Keratinocyte (primary cell): ENCODE measurements at regions not wholly inside any gene's neighbourhood (a gene's known extent, or its start where the extent isn't known, plus 50 kb on each side); places are given as distances from the start of the nearest gene placed in this dataset.

Experiments used
- DNase-seq: peaks from one replicate; pipeline ENCODE4 v3.0.0-alpha.2; 2011; ENCODE audit warnings: low read depth, missing footprints, low spot score
- FAIRE-seq: peaks from 2 replicates; lab custom pipeline; 2011; peaks lifted over from hg19 to GRCh38; lab: Jason Lieb, UNC
- H2AFZ ChIP-seq: 2 replicates; pipeline ENCODE4 v1.6.0; 2012; ENCODE audit warnings: low read length, control low read depth, inconsistent platforms; ENCODE audit not compliant: control insufficient read depth
- H3K27ac ChIP-seq: 2 replicates; pipeline ENCODE4 v1.5.1; 2011; ENCODE audit warnings: low read length; ENCODE audit not compliant: control insufficient read depth, insufficient read depth
- H3K27me3 ChIP-seq: 3 replicates; pipeline ENCODE4 v1.6.0; 2011; ENCODE audit warnings: low read length; ENCODE audit not compliant: control insufficient read depth, insufficient read depth; ENCODE audit errors: extremely low read depth
- H3K36me3 ChIP-seq, 2 experiments: 2 replicates in 1 of 2; 3 replicates in 1 of 2; pipeline ENCODE4 v1.5.1; 2011; ENCODE audit warnings: low read length in 2 of 2, mild to moderate bottlenecking in 1 of 2; ENCODE audit not compliant: control insufficient read depth in 2 of 2, insufficient read depth in 2 of 2; ENCODE audit errors: extremely low read depth in 1 of 2
- H3K4me1 ChIP-seq: 3 replicates; pipeline ENCODE4 v1.5.1; 2011; ENCODE audit warnings: low read length; ENCODE audit not compliant: control insufficient read depth, insufficient read depth; ENCODE audit errors: extremely low read depth
- H3K4me2 ChIP-seq: 3 replicates; pipeline ENCODE4 v1.6.0; 2011; ENCODE audit warnings: low read depth, low read length; ENCODE audit not compliant: control insufficient read depth, insufficient read depth; ENCODE audit errors: extremely low read depth
- H3K4me3 ChIP-seq, 3 experiments: fragments of 200-600 bp in 1 of 3; sonication (generic) in 1 of 3; 2 replicates in 2 of 3; 3 replicates in 1 of 3; pipeline ENCODE4 v1.5.1; 2011 to 2016; ENCODE audit warnings: low read length in 3 of 3, mild to moderate bottlenecking in 3 of 3, control low read depth in 2 of 3, inconsistent platforms in 1 of 3, low read depth in 1 of 3, mixed read lengths in 1 of 3, mixed run types in 1 of 3, moderate library complexity in 1 of 3; ENCODE audit not compliant: control insufficient read depth in 2 of 3, insufficient read depth in 2 of 3; ENCODE audit errors: extremely low read depth in 1 of 3
- H3K79me2 ChIP-seq: 2 replicates; pipeline ENCODE4 v1.6.0; 2012; ENCODE audit warnings: low read length; ENCODE audit not compliant: control insufficient read depth, insufficient read depth
- H3K9ac ChIP-seq: 3 replicates; pipeline ENCODE4 v1.6.0; 2011; ENCODE audit warnings: low read length; ENCODE audit not compliant: control insufficient read depth, insufficient read depth; ENCODE audit errors: extremely low read depth
- H3K9me1 ChIP-seq: 3 replicates; pipeline ENCODE4 v1.6.0; 2011; ENCODE audit warnings: low read length; ENCODE audit not compliant: control insufficient read depth, insufficient read depth; ENCODE audit errors: extremely low read depth
- H3K9me3 ChIP-seq: 2 replicates; pipeline ENCODE4 v1.5.1; 2012; ENCODE audit warnings: low read depth, low read length; ENCODE audit not compliant: control insufficient read depth
- H4K20me1 ChIP-seq: 3 replicates; pipeline ENCODE4 v1.6.0; 2011; ENCODE audit warnings: low read length; ENCODE audit not compliant: control insufficient read depth, insufficient read depth; ENCODE audit errors: extremely low read depth
- EZH2 ChIP-seq: IDR thresholded peaks from one replicate; pipeline ENCODE4 v1.6.1; 2012; ENCODE audit warnings: inconsistent platforms, mild to moderate bottlenecking, low read length, moderate library complexity
- dilution Hi-C: fragments of 300-500 bp; cut with MboI; formaldehyde crosslinking; loops from one replicate; pipeline ENCODE4 v1.7.0; 2020; ENCODE audit warnings: low sequenced_read_pairs; ENCODE audit not compliant: extremely low pct_ligation_motif_present
- TF ChIP-seq, protein P1 (sequence below), 3 experiments: IDR thresholded peaks in 1 of 3; conservative IDR thresholded peaks in 1 of 3; optimal IDR thresholded peaks in 1 of 3; 2 replicates in 2 of 3; 3 replicates in 1 of 3; pipeline versions ENCODE3 to v1.5.1; 2011; ENCODE audit warnings: low read length in 3 of 3, mild to moderate bottlenecking in 3 of 3, moderate library complexity in 2 of 3, control low read depth in 1 of 3, inconsistent platforms in 1 of 3; ENCODE audit not compliant: insufficient read depth in 2 of 3; ENCODE audit errors: extremely low read depth in 1 of 3

DNA sequence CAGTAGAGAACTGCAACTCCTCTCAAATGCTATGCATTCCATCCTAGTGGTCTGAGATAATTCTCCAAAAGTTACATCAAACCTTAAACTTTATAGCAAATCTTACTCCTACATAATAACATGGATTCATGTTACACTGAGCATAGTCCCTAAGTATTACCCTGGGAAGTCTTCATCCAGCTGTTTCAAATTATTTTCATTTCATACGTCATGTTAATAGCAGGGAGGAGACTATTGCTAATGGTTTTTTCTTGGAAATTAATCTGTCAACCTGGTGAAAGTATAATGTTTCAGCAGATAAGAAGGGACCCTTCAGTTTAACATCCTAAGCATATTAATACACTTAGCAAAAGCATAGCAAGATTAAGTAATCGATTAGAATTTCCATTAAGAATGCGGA lies 318.1 kb downstream of the USP25 start:
- H3K36me3 ChIP-seq = no peaks in the 10 kb centered on the region
- no peak overlapping the region for H3K4me3 ChIP-seq
- dilution Hi-C loops = no loop called here
- no peak overlapping the region for H3K9ac ChIP-seq
- H3K27me3 ChIP-seq = no peaks in the 10 kb centered on the region
- DNase-seq (no peak), FAIRE-seq (no peak)
- H2AFZ ChIP-seq = no peak overlapping the region
- no peak for TF ChIP-seq EZH2
- TF ChIP-seq, protein P1, sequence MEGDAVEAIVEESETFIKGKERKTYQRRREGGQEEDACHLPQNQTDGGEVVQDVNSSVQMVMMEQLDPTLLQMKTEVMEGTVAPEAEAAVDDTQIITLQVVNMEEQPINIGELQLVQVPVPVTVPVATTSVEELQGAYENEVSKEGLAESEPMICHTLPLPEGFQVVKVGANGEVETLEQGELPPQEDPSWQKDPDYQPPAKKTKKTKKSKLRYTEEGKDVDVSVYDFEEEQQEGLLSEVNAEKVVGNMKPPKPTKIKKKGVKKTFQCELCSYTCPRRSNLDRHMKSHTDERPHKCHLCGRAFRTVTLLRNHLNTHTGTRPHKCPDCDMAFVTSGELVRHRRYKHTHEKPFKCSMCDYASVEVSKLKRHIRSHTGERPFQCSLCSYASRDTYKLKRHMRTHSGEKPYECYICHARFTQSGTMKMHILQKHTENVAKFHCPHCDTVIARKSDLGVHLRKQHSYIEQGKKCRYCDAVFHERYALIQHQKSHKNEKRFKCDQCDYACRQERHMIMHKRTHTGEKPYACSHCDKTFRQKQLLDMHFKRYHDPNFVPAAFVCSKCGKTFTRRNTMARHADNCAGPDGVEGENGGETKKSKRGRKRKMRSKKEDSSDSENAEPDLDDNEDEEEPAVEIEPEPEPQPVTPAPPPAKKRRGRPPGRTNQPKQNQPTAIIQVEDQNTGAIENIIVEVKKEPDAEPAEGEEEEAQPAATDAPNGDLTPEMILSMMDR (optimal IDR thresholded peaks at IDR 0.05 in 1 of 3, IDR thresholded peaks at IDR 0.05 in 1 of 3, conservative IDR thresholded peaks at IDR 0.05 in 1 of 3; ENCODE audit: extremely low read depth in 1 of 3, insufficient read depth in 2 of 3, low read length in 3 of 3) = no peak
- H3K4me1 ChIP-seq = no peaks in the 10 kb centered on the region
- no peaks in the 10 kb centered on the region for H3K79me2 ChIP-seq
- no peaks in the 10 kb centered on the region for H3K9me1 ChIP-seq
- H3K9me3 ChIP-seq = no peaks in the 10 kb centered on the region
- H4K20me1 ChIP-seq = no peaks in the 10 kb centered on the region
- H3K4me2 ChIP-seq = no peak overlapping the region
- no peak overlapping the region for H3K27ac ChIP-seq

DNA sequence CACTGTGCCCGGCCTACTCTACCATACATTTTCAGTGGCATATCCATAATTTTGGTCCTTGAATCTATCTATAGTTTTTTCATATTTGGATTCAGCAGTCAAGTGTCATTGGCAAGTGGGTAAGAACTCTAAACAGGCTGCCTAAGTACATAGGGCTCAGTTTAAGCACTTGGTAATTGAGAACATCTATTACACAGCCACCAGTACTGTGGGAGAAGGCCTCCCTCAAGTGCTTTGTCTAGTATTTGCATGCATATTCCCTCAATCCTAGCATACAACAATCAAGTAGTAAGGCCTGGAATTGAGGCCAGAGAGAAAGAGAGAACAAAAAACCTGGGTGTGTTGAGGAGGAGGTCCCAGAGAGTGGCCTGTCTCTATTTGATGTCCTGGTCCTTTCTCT lies 325.2 kb downstream of the USP25 start:
- Histone ChIP-seq H3K27ac (no peak overlapping the region), H3K4me3 (no peak overlapping the region), H3K79me2 (no peaks in the 10 kb centered on the region), H3K4me2 (no peak overlapping the region), H3K9ac (no peak overlapping the region), H3K9me1 (no peaks in the 10 kb centered on the region), H3K27me3 (no peaks in the 10 kb centered on the region), H3K9me3 (no peaks in the 10 kb centered on the region), H3K36me3 (no peaks in the 10 kb centered on the region), H4K20me1 (no peaks in the 10 kb centered on the region), H2AFZ (no peak overlapping the region), H3K4me1 (no peaks in the 10 kb centered on the region)
- dilution Hi-C loops = no loop called here
- no peak for DNase-seq
- no peak for TF ChIP-seq EZH2
- TF ChIP-seq, protein P1 (optimal IDR thresholded peaks at IDR 0.05 in 1 of 3, IDR thresholded peaks at IDR 0.05 in 1 of 3, conservative IDR thresholded peaks at IDR 0.05 in 1 of 3; ENCODE audit: extremely low read depth in 1 of 3, insufficient read depth in 2 of 3, low read length in 3 of 3) = no peak
- FAIRE-seq = no peak
